Endothelial cell of hepatic sinusoid (primary cell): ENCODE measurements at regions not wholly inside any gene's neighbourhood (a gene's known extent, or its start where the extent isn't known, plus 50 kb on each side); places are given as distances from the start of the nearest gene placed in this dataset.

Experiments
- in situ Hi-C: cut with HindIII; loops from 2 replicates; pipeline ENCODE4 v1.10.0; 2017; ENCODE audit warnings: low sequenced_read_pairs

DNA sequence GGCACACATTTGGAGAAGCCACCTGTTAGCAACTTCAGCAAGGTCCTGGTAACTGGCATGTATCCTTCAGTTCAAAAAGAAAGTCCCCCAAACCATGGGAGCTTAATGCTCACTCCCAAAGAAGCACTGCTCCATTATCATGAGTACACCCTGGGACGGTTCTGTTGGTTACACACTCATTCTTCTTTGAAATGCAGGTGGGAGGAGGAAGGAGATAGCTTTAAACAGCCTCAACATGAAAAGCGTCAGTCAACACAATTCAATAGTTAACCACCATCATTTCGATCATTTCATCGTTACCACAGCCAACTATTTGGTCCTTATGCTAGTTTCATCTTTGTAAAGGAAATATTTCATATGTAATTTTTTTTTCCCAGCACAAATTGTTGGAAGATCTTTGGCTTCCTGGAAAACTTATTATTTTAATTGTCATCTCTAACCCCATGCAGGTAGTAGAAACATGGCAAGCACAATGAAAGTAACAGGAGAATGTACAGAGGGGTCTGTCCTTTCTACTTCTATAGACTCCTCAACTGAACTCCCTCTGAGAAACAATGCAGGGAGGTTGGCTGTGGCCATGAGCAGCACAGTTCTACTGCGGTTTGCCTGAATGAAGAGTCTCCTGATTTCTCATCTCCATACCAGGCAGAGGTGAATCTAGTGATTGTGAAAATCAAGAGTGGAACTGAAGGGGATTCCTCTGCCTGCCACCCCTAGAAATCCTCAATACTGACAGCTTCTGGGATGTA lies 196.4 kb upstream of the FOXN3 start:
- in situ Hi-C loops: no loop called here

DNA sequence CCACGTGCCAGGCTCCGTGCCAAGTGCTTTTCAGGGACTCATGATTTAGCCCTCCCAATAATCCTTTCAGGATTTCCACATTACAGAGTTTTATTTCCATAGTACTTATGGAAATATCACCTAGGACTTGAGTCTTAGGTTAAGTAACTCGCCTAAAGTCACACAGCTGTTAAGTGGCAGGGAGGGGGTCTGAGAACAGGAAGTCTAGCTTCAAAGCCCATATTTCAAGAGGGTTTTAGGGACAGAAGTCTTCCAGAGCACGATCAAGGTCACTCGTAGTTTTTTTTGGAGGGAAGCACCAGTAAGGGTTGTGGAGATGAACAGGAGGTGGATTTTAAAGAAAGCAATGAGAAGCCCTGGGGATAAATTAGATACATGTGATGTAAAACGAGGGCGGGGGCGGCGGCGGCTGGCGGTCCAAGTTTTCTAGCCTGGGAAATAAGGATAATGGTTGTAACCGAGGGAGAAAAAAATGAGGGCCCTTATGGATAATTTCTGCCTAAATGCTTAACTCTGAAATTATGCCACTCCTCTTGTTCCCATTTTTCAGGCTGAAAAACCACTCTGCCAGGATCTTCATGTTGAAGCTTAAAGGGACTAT lies 192.6 kb upstream of the FOXN3 start:
- in situ Hi-C loops: no loop called here

DNA sequence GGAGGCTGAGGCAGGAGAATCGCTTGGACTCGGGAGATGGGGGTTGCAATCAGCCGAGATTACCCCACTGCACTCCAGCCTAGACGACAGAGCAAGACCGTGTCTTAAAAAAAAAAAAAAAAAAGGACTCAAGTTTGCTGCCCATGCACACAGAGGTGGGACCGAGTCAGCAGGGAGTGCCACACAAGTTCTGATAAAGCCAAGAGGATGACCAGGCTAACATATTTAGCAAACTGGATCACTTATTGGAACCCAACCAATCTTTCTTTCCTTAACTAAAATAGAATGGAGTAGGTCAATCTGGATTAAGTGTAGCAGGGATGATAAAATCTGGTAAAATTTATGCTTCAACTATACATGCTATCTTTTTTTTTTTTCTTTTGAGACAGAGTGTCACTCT lies 190.4 kb upstream of the FOXN3 start:
- in situ Hi-C loops: no loop called here

DNA sequence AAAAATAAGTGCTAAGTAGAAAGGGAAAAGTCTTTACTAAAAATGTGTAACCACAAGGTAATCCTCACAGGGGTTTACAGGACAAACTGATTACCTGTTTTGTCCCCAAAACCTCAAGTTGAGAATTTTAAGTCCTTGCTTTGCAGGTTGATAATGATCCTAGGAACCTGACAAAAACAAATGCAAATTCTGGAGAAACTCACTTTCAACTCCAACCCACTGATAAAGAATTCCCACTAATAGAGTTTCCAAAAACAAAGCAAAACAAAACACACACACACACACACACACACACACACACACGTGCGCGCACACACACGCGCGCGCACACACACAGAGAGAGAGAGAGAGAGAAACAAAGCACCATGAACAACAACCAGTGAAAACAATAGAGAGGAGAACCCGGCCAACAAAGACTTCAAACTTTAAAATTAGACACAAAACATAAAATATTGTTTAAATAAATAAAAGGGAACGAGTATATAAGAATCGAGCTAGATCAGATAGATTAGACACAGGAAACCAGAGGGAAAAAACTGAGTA lies 187.0 kb upstream of the FOXN3 start:
- in situ Hi-C loops: no loop called here

DNA sequence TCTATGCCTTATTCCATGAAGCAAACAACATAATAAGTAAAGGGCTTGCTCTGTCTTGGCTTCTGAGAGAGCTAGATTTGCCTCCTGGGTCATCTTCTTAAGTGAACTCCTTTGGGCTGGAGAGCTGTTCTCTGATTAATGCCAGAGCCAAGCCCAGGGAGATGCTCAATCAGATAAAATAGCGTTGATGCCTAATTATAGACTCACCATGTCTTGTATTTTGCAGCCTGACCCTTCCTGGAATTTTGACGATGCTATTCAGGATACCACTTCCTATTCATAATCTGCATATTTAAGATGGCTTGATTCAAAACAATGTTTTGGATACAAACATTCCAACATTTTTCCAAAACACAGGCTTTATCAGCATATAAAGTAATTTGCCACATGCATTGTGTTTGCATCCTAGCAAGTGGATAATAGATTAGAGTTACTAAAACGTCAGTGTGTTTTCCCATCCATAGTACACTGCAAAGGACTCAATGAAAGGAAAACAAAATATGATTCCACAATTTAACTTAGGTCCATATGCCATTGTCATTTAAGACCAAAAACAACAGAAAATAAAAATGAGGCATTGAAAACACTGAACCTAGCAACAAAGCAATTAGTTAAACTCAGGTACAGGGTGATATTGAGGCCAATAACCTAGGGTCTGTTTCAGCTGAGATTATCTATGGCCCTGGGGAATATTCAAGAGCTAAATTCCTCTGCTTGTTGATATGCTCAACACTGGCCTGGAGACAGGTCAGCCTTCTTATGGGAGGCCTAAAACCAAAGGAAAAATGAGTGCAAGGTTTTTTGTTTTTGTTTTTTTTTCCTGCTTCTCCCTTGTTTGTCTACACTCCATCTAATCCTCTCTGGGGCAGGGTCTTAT lies 184.2 kb upstream of the FOXN3 start:
- in situ Hi-C loops: no loop called here

DNA sequence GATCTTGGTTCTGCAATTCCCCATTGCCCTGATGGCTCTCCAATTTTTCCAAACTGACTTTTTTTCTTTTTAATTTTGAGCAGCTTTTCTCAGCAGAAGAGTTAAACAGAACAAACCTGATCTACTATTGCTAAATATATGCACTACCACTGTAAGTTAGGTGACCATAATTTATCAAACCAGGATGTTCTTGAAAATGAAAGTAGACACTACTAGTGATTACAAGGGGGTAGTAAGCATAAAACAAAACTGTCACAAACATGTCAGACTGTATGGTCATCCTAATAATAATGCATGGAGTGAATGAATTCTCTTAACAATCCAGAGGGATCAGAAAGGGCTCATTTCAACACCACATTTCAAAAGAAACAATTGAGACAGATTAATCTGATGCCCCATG lies 183.0 kb upstream of the FOXN3 start:
- in situ Hi-C loops: no loop called here

DNA sequence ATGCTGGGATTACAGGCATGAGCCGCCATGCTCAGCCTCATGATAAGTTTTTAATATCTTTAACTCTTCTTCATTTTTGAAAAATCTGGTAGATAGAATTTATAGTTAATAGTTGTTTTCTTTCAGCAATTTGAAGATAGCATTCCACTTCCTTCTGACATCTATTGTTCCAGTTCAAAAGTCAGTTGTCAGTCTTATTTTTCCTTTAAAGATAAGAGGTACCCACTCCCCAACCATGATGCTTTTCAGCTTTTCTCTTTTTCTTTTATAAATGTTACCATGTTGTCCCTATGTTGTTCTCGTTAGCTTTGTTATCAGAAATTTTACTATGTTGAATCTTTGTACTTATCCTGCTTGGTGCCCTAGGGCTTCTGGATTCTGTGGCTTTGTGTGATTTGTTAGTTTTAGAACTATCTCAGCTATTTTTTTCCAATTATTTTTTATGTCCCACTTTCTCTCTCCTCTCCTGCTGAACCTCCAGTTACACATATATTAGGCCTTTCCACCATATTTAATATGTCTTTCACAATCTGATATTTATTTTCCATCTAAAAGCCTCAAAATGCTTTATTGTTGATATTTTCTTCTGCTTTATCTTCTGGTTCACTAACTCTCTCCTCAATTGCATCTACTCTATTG lies 181.6 kb upstream of the FOXN3 start:
- in situ Hi-C loops: no loop called here

DNA sequence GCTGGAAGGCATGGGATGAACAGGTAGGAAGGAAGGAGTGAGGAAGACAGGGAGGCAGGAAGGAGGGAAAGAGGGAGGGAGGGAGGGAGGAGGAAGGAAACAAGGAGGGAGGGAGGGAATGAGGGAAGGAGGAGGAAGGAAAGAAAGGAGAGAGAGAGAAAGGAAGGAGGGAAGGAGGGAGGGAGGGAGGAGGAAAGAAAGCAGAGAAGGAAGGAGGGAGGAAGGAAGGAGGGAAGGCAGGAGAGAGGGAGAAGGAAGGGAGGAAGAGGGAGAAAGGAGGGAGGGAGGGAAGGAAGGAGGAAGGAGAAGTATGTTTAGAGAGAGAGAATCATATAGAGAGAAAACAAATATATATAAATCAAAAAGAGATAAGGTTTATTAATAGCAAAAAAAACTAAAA lies 175.9 kb upstream of the FOXN3 start:
- in situ Hi-C loops: no loop called here

DNA sequence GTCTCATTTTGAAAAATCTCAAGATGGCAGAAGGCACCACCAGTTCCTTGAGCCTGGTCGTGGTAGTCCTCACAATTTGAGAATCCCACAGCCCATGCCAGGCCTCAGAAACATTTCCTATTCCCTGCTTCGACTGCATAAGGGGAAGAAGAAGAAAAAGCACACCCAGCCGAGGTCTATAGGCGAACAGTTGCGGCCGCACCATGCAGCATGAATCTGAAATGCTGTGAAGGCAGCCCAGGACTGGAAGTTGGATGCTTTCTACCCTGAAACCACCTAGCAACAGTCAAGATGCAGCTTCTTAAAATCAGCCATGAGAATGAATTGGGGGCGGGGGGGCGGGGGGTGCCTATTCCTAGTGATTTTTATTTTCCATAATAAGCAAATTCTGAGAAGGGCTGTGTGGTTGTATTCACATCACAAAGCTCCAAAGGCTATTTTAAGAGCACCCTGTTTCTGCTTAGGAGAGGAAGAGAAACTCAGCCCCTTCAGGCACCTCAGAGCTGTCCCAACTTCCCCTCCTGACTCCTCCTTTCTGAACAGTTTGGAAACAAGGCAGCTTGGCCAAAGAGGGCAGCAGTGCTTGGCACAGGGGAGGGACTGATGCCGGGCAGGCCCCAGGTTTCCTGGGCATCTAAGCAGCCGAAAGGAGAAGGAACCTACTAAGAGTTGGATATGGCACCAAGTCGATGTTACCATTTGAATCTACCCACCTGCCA lies 172.5 kb upstream of the FOXN3 start:
- in situ Hi-C loops: no loop called here

DNA sequence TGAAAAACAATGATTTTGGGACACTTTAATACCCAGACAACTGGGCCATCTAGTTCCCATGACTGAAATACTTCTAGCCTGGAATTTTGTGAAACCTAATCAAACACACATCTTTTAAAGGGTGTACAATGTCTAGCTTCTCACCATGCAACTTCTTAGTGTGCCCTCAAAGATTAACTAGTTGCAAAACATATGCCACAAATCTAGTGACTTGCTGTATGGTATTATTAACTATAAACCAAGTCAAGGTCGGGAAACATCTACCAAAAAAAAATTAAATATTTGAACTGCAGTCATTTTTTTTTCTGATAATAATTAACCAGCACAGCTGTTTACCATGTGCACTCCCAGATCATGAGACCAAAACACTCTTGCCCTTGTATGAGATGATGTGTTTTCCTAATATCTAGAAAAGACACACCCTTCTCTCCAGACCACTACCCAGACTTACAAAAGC lies 171.8 kb upstream of the FOXN3 start:
- in situ Hi-C loops: no loop called here

DNA sequence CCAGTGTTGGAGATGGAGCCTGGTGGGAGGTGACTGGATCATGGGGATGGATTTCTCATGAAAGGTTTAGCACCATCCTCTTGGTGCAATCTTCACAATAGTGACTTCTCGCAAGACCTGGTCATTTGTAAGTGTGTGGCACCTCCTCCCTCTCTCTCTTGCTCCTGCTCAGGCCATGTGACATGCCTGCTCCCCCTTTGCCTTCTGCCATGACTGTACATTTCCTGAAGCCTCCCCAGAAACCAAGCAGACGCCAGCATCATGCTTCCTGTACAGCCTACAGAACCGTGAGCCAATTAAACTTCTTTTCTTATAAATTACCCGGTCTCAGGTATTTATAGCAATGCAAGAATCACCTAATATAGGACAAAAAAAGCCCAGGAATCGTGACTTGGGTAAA lies 171.0 kb upstream of the FOXN3 start:
- in situ Hi-C loops: no loop called here

DNA sequence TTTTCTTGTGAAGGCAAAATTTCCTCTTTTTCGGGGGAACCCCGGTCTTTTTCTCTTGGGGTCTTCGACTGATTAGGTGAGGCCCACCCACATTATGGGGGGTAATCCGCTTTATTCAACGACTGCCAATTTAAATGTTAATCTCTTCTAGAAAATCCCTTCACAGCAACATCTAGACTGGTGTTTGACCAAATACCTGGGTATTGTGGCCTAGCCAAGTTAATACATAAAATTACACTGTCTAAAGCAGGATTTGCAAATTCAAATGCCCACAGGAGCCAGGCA lies 170.0 kb upstream of the FOXN3 start:
- in situ Hi-C loops: no loop called here

DNA sequence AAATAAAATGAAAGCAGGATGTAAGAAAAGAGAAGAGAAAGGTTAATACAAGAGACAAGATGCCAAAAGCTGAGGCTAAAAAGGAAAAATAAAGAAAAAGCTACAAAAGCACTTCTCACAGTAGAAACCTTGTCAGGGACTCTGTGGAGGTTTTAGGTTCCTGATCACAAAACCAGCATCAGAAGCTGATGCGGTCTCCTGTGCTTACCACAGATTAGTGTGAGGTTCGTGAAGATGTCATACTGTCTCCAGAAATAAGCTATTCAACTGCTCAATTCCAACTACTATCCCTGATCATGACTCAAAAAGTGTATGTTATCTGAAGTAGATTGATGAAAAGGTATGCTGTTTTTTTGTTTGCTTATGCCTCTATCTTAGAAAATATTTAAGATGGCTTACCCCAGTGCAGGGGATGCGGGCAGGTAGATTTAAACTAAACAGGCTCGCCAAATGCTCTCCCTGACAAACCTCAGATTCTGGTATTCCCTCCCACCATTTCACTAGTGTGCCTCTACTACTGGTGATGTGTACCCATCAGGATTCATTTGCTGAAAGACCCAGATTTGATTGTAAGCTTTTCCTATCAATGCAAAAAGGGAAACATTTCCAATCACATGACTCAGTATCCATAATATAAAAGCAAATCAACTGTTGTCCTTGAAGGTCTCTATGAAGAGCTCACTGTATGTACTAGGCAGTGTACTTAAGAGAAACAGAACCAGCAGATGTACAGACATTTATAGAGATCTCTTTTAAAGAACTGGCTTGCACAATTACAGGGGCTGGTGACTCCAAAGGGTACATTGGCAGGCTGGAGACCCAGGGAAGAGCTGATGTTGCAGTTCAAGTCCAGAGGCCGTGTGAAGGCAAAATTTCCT lies 169.5 kb upstream of the FOXN3 start:
- in situ Hi-C loops: no loop called here

DNA sequence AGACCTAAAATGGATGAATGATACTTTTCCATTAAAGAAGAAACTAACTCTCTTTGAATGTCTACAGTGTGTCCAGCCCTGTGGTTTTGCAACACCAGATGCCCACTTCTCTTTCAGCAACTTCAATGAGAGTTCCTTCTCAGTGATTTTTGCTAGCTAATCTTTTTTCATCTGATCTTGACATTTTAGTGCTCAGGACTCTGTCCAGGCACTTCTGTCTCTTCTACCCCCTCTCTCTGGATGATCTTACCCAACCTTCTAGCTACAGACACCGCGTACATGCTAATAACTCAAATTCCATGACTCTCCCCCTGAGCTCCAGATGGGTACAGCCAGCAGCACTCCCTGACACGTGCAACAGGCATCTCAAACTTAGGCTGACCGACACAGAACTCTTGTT lies 161.1 kb upstream of the FOXN3 start:
- in situ Hi-C loops: no loop called here

DNA sequence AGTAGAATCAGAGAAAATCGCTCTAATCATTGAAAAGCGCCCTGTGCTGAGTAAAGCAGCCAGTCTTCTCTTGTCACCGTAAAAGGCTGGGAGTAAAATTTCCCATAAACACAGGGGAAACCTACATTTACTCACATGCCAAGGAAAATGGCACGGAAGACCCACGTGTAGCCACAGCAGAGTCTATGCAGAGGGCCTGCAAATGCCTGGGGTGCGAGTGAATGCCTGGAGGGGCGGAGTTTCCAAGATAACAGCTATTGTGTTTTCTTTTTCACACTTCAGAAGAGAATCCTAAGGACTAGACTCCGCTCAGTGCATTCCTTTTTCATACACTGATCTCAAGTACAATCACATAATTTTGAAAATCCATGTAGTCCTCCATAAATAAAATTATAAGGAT lies 159.9 kb upstream of the FOXN3 start:
- in situ Hi-C loops: no loop called here

DNA sequence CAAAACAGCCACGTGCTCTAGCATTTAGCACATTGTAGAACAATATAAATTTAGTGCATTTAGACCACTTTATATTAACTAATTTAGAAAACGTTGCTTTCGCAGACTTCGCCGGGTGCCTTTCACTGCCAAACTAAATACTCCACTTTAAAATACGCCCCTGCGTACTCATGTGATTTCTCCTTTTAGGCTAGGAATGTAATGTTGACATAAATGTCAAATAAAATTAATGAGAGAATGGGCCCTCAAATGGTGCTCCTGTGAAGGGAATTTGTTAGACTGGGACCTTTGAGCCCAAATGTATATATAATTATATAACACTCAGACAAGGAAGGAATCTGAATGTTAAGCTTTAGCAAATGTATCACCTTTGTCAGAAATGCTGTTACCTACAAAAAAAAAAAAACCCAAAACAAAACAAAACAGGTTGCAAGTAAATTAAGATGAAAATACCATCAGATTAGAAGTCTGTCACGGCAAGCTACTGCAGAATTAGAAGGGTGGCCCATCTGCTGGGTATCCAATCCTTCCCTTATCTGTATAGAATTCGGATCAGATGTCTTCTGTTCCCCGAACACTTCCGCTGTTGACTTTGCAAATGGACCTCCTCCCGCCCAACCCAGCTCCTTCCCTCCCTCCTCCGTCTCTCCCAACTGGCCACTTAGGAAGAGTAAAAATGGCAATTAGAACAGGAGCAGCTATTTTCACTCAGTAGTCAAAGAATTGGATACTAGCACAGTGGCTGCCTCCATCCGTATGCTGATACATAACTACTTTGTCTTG lies 159.3 kb upstream of the FOXN3 start:
- in situ Hi-C loops: no loop called here

DNA sequence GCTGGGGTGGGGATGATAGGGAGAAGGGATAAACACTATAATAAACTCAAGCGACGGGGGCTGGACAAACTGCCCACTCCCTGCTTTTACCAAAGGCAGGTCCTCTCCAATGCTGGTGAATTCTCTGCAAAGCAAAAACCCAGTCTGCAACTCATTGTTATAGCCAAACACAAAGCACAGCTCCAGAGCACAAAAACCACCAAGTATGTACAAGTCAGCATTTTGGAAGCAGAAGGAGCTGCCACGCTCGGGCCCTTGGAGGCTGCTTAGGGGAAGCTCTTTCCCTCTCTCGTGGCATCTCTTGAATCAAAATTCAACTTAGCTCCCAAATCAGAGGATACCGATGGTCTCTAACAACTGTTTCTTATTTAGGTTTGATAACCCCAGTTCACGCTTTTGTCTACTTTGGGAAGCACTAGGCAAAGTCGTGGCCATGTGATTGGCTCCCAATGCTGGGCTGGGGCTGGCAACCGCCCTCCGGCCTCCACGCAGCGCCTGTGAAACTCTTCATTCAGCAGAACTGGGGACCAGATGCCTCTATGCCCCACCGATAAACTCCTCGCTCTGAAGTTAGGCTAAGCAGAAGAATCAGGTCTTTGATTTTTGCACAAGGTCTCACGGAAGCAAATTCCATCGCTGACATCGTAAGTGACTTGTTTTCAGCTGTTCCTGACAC lies 158.5 kb upstream of the FOXN3 start:
- in situ Hi-C loops: no loop called here

DNA sequence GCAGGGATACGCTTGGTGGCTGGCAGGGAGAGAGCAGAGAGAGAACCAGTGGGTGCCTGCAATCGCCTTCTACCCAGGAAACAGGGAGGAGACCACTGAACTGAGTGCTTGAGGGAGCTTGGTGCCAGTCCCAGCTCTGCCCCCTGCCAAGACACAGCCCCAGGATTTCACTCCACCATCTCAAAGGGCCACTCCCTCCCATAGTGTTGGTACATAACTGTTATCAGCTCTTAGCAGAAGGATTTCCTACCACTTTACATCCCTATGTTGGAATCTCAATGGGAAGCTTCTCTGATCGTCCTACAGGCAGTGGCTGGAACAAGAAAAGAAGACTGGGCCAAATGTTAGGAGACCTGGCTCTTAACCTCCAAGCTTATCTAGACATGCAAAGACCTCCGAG lies 157.4 kb upstream of the FOXN3 start:
- in situ Hi-C loops: loop anchor here (5.0 kb wide), 1 partner anchor 92 kb away; no protein-coding TSS in a partner anchor

DNA sequence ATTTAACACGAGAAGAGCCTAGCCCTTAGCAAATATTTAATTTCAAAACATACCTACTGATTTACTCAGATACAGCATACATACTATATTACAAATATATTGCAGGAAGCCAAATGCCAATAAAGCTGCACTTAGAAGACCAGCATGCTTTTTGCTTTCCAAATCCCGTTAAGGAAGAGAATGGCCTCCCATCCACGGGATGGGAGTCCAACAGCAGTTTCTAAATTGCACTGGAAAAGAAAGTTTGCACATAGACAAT lies 156.3 kb upstream of the FOXN3 start:
- in situ Hi-C loops: loop anchor here (5.0 kb wide), 1 partner anchor 91 kb away; no protein-coding TSS in a partner anchor
